ENCODE measurements at regions not wholly inside any gene's neighbourhood (a gene's known extent, or its start where the extent isn't known, plus 50 kb on each side); places are given as distances from the start of the nearest gene placed in this dataset.

GRCh38 chr16:85440744-85441143 is 172.4 kb upstream of the GSE1 start:
- Mint-ChIP-seq H3K9me3 (no peaks in the 10 kb centered on the region), H3K27me3 (ENCODE audit: low read depth) (no peaks in the 10 kb centered on the region), H3K27ac (no peak overlapping the region), H3K36me3 (ENCODE audit: low read depth) (peaks cover 3% of the 10 kb centered on the region), H3K4me1 (peaks cover 60% of the 10 kb centered on the region), H3K4me3 (no peak overlapping the region)
- TF ChIP-seq CTCF (IDR thresholded peaks at IDR 0.05; ENCODE audit: unreplicated experiment in 3 of 3), result no peak

- Mint-ChIP-seq H3K4me1 (peaks cover 60% of the 10 kb centered on the region), H3K4me3 (no peak overlapping the region), H3K36me3 (ENCODE audit: low read depth) (peaks cover 3% of the 10 kb centered on the region), H3K9me3 (no peaks in the 10 kb centered on the region), H3K27ac (no peak overlapping the region), H3K27me3 (ENCODE audit: low read depth) (no peaks in the 10 kb centered on the region)
- TF ChIP-seq CTCF (IDR thresholded peaks at IDR 0.05; ENCODE audit: unreplicated experiment in 3 of 3), result no peak
Observed at GRCh38 chr16:85441189-85441889, 171.8 kb upstream of the GSE1 start.

GRCh38 chr16:85441890-85442670 is 171.0 kb upstream of the GSE1 start:
- H3K27ac Mint-ChIP-seq, result no peak overlapping the region
- H3K9me3 Mint-ChIP-seq, result no peaks in the 10 kb centered on the region
- no peak for TF ChIP-seq CTCF (IDR thresholded peaks at IDR 0.05; ENCODE audit: unreplicated experiment in 3 of 3)
- H3K4me1 Mint-ChIP-seq, result peaks cover 63% of the 10 kb centered on the region
- peaks cover 3% of the 10 kb centered on the region for H3K36me3 Mint-ChIP-seq (ENCODE audit: low read depth)
- no peak overlapping the region for H3K4me3 Mint-ChIP-seq
- H3K27me3 Mint-ChIP-seq (ENCODE audit: low read depth), result no peaks in the 10 kb centered on the region

GRCh38 chr16:85443116-85443515 is 170.0 kb upstream of the GSE1 start:
- peaks cover 63% of the 10 kb centered on the region for H3K4me1 Mint-ChIP-seq
- no peaks in the 10 kb centered on the region for H3K9me3 Mint-ChIP-seq
- no peak for TF ChIP-seq CTCF (IDR thresholded peaks at IDR 0.05; ENCODE audit: unreplicated experiment in 3 of 3)
- no peak overlapping the region for H3K4me3 Mint-ChIP-seq
- no peaks in the 10 kb centered on the region for H3K27me3 Mint-ChIP-seq (ENCODE audit: low read depth)
- H3K27ac Mint-ChIP-seq, result no peak overlapping the region
- peaks cover 3% of the 10 kb centered on the region for H3K36me3 Mint-ChIP-seq (ENCODE audit: low read depth)

GRCh38 chr16:85443531-85443930 is 169.6 kb upstream of the GSE1 start:
- H3K4me1 Mint-ChIP-seq, result peaks cover 65% of the 10 kb centered on the region
- no peak for TF ChIP-seq CTCF (IDR thresholded peaks at IDR 0.05; ENCODE audit: unreplicated experiment in 3 of 3)
- H3K36me3 Mint-ChIP-seq (ENCODE audit: low read depth), result peaks cover 3% of the 10 kb centered on the region
- no peaks in the 10 kb centered on the region for H3K27me3 Mint-ChIP-seq (ENCODE audit: low read depth)
- no peak overlapping the region for H3K27ac Mint-ChIP-seq
- no peak overlapping the region for H3K4me3 Mint-ChIP-seq
- no peaks in the 10 kb centered on the region for H3K9me3 Mint-ChIP-seq

Measured in nephron (organoid).